Mucosa of stomach (tissue), 1 donor: ENCODE measurements at regions not wholly inside any gene's neighbourhood (a gene's known extent, or its start where the extent isn't known, plus 50 kb on each side); places are given as distances from the start of the nearest gene placed in this dataset.

Source experiments
- H3K27me3 ChIP-seq: one replicate; pipeline ENCODE4 v1.7.0; 2013; ENCODE audit warnings: mild to moderate bottlenecking, low read length; ENCODE audit not compliant: control insufficient read depth, insufficient read depth
- H3K36me3 ChIP-seq: one replicate; pipeline ENCODE4 v1.7.0; 2013; ENCODE audit warnings: low read length; ENCODE audit not compliant: control insufficient read depth, insufficient read depth
- H3K4me1 ChIP-seq: one replicate; pipeline ENCODE4 v1.7.0; 2013; ENCODE audit warnings: mild to moderate bottlenecking, low read length; ENCODE audit not compliant: control insufficient read depth, insufficient read depth
- H3K4me3 ChIP-seq: one replicate; pipeline ENCODE4 v1.7.0; 2013; ENCODE audit warnings: low read length
- H3K9ac ChIP-seq: one replicate; pipeline ENCODE4 v1.7.0; 2013; ENCODE audit warnings: mild to moderate bottlenecking, low read length, moderate library complexity
- H3K9me3 ChIP-seq: one replicate; pipeline ENCODE4 v1.7.0; 2013; ENCODE audit warnings: mild to moderate bottlenecking, low read length, moderate library complexity; ENCODE audit not compliant: control insufficient read depth
- donor health status: Pancreatic carcinoma.

GRCh38 chr22:27133019-27133431 lies 475.6 kb downstream of the MIAT start:
- no peak overlapping the region for H3K4me3 ChIP-seq
- no peak overlapping the region for H3K9ac ChIP-seq
- no peaks in the 10 kb centered on the region for H3K36me3 ChIP-seq
- no peaks in the 10 kb centered on the region for H3K9me3 ChIP-seq
- peaks cover 24% of the 10 kb centered on the region for H3K4me1 ChIP-seq
- H3K27me3 ChIP-seq = no peaks in the 10 kb centered on the region

GRCh38 chr22:27133681-27134314 lies 476.4 kb downstream of the MIAT start:
- no peaks in the 10 kb centered on the region for H3K9me3 ChIP-seq
- H3K9ac ChIP-seq = no peak overlapping the region
- no peak overlapping the region for H3K4me3 ChIP-seq
- no peaks in the 10 kb centered on the region for H3K27me3 ChIP-seq
- H3K4me1 ChIP-seq = peaks cover 24% of the 10 kb centered on the region
- H3K36me3 ChIP-seq = no peaks in the 10 kb centered on the region

DNA sequence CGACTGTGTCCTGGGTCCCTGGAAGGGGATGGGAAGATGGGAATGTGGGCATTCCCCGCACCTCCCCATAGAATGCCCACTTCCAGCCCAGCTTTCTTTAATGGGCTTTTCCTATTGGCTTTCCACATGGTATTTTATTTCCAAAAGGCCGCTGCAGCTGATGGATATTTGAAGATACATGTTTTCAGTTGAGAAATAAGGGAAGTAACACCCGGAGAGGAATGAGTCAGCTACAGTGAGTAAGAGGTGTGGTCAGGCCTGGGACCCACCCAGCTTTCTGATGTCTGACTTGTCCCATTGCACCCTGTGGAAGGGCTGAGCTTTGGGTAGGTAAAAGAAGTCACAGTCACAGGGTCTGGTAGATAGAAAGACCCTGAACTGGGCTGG lies 476.9 kb downstream of the MIAT start:
- no peaks in the 10 kb centered on the region for H3K27me3 ChIP-seq
- no peaks in the 10 kb centered on the region for H3K9me3 ChIP-seq
- H3K4me3 ChIP-seq = no peak overlapping the region
- no peaks in the 10 kb centered on the region for H3K36me3 ChIP-seq
- H3K4me1 ChIP-seq = peaks cover 24% of the 10 kb centered on the region
- H3K9ac ChIP-seq = no peak overlapping the region

DNA sequence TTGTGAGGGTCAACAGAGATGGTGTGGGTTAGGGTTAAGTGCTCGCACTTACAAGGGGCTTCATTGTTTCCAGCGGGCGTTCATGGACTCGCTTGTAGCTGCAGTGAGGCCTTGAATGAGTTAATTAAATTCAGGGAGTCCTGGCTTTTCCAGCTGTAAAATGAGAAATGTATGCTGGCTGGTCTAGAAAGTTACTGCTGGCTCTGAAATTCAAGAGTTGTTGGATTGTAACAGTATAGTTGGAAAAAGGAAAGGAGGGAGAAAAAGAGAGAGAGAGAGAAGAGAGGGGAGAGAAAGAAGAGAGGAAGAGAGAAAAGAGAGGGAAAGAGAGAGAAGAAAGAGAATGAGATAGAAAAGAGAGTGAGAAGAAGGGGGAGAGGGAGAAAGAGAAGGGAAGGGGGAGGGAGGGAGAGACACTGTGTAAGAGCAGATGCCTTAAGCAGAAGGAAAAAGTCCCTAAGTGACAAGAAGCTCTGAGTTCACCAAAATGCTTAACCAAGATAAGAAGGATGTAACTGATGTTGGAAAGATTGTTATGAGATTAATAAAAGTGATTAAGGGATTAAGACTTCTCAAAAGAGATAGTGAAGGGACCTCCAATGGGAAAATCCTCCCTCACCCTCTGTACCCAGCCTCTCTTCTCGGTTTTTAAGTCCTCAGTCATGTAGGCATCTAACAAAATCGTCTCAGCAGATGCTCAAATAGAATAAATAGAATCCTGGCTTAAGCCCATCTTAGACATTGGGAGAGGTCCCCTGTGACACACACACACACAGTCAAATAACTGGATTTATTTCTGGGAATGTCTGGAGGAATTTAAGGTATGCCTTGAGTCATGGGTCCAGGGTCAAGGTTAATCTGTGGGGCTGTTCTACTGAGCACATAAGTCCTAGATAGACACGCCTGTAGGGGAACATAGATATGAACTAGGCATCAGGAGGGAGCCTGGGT lies 477.9 kb downstream of the MIAT start:
- no peaks in the 10 kb centered on the region for H3K27me3 ChIP-seq
- H3K4me1 ChIP-seq = peaks cover 24% of the 10 kb centered on the region
- H3K4me3 ChIP-seq = no peak overlapping the region
- H3K9ac ChIP-seq = no peak overlapping the region
- no peaks in the 10 kb centered on the region for H3K36me3 ChIP-seq
- H3K9me3 ChIP-seq = no peaks in the 10 kb centered on the region

DNA sequence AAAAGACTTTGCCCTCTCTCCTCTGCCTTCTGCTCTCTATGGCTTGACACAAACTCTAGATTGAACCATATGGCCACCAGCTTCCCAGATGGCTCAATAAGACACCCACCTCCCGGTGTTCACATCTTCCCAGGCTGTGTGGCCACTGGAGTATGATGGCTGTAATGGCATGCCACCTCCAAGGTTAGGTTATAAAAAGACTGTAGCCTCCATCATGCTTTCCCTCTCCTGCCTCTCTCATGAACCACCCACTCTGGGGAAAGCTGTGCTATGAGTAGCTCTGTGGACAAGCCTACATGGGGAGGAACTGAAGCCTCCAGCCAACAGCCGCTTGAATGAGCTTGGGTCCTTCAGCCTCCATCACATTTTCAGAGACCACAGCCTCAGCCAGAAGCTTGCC lies 479.2 kb downstream of the MIAT start:
- Histone ChIP-seq H3K27me3 (no peaks in the 10 kb centered on the region), H3K9ac (no peak overlapping the region), H3K9me3 (no peaks in the 10 kb centered on the region), H3K4me1 (peaks cover 18% of the 10 kb centered on the region), H3K36me3 (no peaks in the 10 kb centered on the region), H3K4me3 (no peak overlapping the region)

DNA sequence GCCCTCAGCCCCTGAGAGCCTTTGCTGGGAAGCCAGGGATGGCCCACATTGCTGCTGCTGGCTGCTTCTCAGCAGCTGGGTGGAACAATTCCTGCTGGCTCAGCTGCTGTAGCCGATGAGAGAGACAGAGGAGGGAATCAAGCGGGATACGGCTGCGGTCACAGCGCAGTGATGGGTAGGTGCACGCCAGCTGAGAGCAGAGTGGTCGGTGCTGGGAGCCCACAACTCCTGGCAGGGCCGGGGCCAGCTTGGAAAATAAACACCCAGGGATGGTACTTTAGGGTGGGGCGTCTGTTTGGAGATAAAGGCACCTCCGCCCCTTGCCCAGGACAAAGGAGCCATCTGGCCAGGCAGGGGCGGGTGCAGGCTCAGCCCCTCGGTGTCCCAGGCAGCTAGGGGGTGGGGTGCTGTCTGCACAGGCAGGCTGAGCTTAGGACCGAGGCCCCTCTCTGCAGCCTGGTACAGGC lies 480.5 kb downstream of the MIAT start:
- H3K36me3 ChIP-seq = no peaks in the 10 kb centered on the region
- H3K27me3 ChIP-seq = no peaks in the 10 kb centered on the region
- no peak overlapping the region for H3K4me3 ChIP-seq
- H3K4me1 ChIP-seq = peaks cover 18% of the 10 kb centered on the region
- H3K9me3 ChIP-seq = no peaks in the 10 kb centered on the region
- H3K9ac ChIP-seq = no peak overlapping the region

DNA sequence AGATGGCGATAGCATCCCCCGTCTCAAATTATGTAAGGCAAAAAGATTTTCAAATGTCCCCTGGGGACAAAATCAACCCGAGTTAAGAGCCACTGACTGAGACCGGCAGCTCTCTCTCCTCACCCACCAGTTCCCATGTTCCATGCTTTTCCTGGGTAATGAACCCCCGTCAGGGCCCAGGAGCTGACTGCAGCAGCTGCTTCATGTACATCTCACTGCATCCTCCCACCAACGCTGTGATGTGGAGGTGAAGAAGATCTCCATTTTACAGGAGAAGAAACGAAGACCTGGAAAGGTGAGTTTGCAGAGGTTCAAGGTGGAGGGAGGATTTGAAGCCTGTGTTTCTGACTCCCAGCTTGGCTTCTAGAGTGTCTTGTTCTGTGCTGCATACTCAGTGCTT lies 481.1 kb downstream of the MIAT start:
- Histone ChIP-seq H3K4me1 (peaks cover 18% of the 10 kb centered on the region), H3K36me3 (no peaks in the 10 kb centered on the region), H3K27me3 (no peaks in the 10 kb centered on the region), H3K9me3 (no peaks in the 10 kb centered on the region), H3K9ac (no peak overlapping the region), H3K4me3 (no peak overlapping the region)

DNA sequence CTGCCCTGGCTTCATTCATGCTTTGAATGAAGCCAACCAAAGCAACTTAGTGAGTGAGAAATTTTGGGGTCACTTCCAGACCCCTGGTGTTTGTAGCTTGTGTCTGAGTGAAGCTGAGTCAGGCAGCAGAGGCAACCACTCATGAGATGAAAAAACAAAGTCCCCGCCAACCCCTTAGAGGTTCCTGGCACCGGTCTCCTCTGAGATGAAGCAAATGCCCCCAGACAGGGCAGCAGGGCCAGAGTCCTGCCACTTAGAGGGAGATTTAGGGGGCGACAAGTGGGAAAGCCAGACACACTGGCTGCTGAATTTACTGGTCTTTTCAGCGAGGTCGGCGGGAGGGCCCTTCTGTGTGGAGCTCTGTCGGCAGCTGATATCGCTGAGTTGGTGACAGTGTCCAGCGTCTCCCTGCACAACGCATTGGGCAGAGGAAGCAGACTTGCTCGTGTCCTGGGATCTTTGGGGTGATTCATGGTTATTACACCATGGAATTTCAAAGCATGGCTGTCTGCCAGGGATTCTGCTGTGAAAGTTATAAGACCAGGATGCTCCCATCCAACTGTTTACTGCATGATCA lies 482.6 kb downstream of the MIAT start:
- no peaks in the 10 kb centered on the region for H3K9me3 ChIP-seq
- no peak overlapping the region for H3K4me3 ChIP-seq
- H3K36me3 ChIP-seq = no peaks in the 10 kb centered on the region
- no peaks in the 10 kb centered on the region for H3K27me3 ChIP-seq
- peaks cover 5% of the 10 kb centered on the region for H3K4me1 ChIP-seq
- H3K9ac ChIP-seq = no peak overlapping the region

DNA sequence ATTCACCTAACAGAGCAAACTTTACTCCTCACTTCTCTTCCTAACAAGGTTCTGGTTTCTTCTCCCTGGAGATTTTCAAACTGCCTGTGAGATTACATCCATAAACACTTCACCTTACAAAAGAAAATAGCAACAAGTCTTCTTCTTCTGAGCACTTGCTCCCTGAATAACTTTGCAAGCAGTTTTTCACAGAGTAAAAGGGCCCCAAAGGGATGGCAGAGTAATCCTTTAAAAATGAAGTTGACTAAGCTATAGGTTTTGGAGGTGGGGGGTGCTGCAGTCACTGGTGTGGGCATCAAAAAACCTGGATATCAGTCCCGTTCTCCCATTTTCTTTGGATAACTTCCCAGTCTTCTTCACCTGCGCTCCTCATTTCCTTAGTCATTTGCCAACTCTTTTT lies 484.9 kb downstream of the MIAT start:
- no peak overlapping the region for H3K4me3 ChIP-seq
- peaks cover 5% of the 10 kb centered on the region for H3K4me1 ChIP-seq
- H3K9me3 ChIP-seq = no peaks in the 10 kb centered on the region
- H3K36me3 ChIP-seq = no peaks in the 10 kb centered on the region
- H3K27me3 ChIP-seq = no peaks in the 10 kb centered on the region
- no peak overlapping the region for H3K9ac ChIP-seq

DNA sequence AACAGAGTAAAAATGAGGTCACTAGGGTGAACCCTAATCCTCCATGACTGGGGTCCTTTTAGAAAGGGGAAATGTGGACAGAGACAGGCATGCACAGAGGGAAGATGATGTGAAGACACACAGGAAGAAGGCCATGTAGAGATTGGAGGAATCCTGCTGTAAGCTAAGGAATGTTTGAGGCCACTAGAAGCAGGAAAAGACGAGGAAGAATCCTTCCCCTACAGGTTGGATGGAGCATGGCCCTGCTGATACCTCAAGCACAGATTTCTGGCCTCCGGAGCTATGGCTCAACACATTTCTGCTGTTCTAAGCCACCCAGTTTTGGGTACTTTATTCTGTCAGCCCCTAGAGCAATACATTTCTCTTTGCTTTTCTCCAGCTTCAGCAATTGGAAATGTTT lies 486.9 kb downstream of the MIAT start:
- Histone ChIP-seq H3K27me3 (no peaks in the 10 kb centered on the region), H3K4me3 (no peak overlapping the region), H3K9ac (no peak overlapping the region), H3K36me3 (no peaks in the 10 kb centered on the region), H3K4me1 (no peaks in the 10 kb centered on the region), H3K9me3 (no peaks in the 10 kb centered on the region)

DNA sequence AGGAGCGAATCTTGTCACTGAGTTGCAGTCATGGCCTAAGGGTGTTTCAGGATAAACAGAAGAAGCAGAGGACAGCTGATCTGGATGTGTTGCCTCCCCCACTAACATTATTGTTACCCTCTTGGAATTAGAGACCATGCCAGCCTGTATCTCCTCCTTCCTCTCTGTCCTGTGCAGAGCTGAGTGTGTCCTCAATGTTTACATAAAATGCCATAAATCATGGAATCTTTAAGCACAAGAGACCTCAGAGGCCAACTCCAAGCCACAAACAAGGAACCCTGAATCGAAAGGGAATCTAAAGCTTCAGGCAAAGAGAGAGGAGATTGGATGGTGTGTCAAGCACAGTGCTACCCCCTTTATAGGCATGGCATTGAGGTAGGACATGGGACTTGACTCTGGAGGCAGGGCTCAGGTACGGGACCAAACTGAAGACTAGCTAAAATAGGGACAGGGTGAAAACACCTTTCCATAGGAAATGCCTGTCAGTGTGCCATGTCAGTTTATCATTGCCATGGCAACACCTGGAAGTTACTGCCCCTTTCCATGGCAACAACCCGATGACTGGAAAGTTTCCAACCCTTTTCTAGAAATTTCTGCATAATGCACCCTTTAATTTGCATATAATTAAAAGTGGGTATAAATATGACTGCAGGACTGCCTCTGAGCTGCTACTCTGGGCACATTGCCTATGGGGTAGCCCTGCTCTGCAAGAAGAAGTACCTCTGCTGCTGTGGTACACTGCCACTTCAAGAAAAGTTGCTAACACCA lies 489.7 kb downstream of the MIAT start:
- Histone ChIP-seq H3K36me3 (no peaks in the 10 kb centered on the region), H3K4me3 (no peak overlapping the region), H3K4me1 (no peaks in the 10 kb centered on the region), H3K9me3 (no peaks in the 10 kb centered on the region), H3K9ac (no peak overlapping the region), H3K27me3 (no peaks in the 10 kb centered on the region)
